ENCODE measurements at regions not wholly inside any gene's neighbourhood (a gene's known extent, or its start where the extent isn't known, plus 50 kb on each side); places are given as distances from the start of the nearest gene placed in this dataset.
A peak's percentile ranks its signal among the peaks of the same experiment; 100 is the strongest.

DNA sequence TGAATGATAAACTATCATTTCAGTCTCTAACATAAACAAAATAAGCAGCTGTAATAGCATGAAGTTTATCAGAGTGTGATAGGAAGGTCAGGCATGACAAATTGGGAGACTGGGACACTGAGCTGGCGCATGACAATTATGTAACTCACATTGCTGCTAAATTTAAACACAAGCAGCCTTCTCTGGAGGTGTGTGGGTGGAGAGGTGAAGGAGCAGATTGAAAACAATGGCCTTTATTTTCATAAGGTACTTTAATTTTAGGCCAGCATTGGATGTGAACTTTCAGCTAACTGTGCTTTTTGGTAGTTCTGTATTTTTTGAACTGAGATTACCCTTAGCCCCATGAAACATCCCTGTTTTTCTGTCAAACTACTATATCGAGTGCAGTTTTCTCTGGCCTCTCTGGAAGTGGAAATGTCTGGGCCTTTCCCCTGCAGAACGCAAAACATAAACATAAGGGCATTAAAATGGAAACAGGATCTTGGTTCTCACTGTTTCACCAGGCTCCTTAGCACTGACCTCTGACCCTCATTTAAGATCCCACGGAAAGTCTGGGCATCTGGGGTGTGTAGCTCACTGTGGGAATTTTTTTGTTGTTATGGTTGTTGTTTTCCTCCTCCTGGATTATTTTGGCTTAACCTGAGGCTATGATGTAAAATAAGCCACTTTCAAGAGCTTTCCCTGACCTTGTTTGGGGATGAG, 160.1 kb upstream of the DPH6 start:
- TF ChIP-seq, protein P1, sequence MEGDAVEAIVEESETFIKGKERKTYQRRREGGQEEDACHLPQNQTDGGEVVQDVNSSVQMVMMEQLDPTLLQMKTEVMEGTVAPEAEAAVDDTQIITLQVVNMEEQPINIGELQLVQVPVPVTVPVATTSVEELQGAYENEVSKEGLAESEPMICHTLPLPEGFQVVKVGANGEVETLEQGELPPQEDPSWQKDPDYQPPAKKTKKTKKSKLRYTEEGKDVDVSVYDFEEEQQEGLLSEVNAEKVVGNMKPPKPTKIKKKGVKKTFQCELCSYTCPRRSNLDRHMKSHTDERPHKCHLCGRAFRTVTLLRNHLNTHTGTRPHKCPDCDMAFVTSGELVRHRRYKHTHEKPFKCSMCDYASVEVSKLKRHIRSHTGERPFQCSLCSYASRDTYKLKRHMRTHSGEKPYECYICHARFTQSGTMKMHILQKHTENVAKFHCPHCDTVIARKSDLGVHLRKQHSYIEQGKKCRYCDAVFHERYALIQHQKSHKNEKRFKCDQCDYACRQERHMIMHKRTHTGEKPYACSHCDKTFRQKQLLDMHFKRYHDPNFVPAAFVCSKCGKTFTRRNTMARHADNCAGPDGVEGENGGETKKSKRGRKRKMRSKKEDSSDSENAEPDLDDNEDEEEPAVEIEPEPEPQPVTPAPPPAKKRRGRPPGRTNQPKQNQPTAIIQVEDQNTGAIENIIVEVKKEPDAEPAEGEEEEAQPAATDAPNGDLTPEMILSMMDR (conservative IDR thresholded peaks at IDR 0.05 in 1 of 2, IDR thresholded peaks at IDR 0.05 in 1 of 2; ENCODE audit: low read depth in 1 of 2, low read length in 2 of 2) = no peak
- no peak for TF ChIP-seq EZH2 (IDR thresholded peaks at IDR 0.05; ENCODE audit: low read length, missing control alignments)

GRCh38 chr15:35712956-35713355, 167.0 kb upstream of the DPH6 start:
- H3K27me3 ChIP-seq (ENCODE audit: control insufficient read depth, insufficient read depth, low read length) = no peaks in the 10 kb centered on the region
- no peak for TF ChIP-seq EZH2 (IDR thresholded peaks at IDR 0.05; ENCODE audit: low read length, missing control alignments)
- TF ChIP-seq, protein P1 (conservative IDR thresholded peaks at IDR 0.05 in 1 of 2, IDR thresholded peaks at IDR 0.05 in 1 of 2; ENCODE audit: low read depth in 1 of 2, low read length in 2 of 2) = no peak
- no peak overlapping the region for H3K4me2 ChIP-seq (ENCODE audit: extremely low read depth, insufficient read depth, low read length)
- DNase-seq (ENCODE audit: low read depth in 2 of 2) = no peak
- no peaks in the 10 kb centered on the region for H3K9me3 ChIP-seq (ENCODE audit: control insufficient read depth, insufficient read depth, low read depth, low read length)
- H3K4me3 ChIP-seq (replicated peaks in 1 of 4; ENCODE audit: control extremely low read depth in 1 of 4, insufficient read depth in 1 of 4, low read depth in 3 of 4, low read length in 4 of 4) = no peak overlapping the region
- H3K79me2 ChIP-seq (ENCODE audit: control insufficient read depth, insufficient read depth, low read length) = no peaks in the 10 kb centered on the region
- no peak overlapping the region for H2AFZ ChIP-seq (ENCODE audit: low read length)
- H3K27ac ChIP-seq (ENCODE audit: insufficient read depth, low read length) = no peak overlapping the region
- no peak overlapping the region for H3K9ac ChIP-seq (ENCODE audit: insufficient read depth, low read length)
- H4K20me1 ChIP-seq (ENCODE audit: control insufficient read depth, extremely low read depth, insufficient read depth, low read length) = no peaks in the 10 kb centered on the region
- H3K36me3 ChIP-seq (ENCODE audit: control insufficient read depth, insufficient read depth, low read length) = no peaks in the 10 kb centered on the region
- H3K4me1 ChIP-seq (ENCODE audit: control insufficient read depth, extremely low read depth, insufficient read depth, low read length) = no peaks in the 10 kb centered on the region

More for the DNA sequence above, 160.1 kb upstream of the DPH6 start:
- Histone ChIP-seq H3K79me2 (ENCODE audit: control insufficient read depth, insufficient read depth, low read length) (no peaks in the 10 kb centered on the region), H3K9me3 (ENCODE audit: control insufficient read depth, insufficient read depth, low read depth, low read length) (no peaks in the 10 kb centered on the region), H3K4me3 (replicated peaks in 1 of 4; ENCODE audit: control extremely low read depth in 1 of 4, insufficient read depth in 1 of 4, low read depth in 3 of 4, low read length in 4 of 4) (no peak overlapping the region), H3K27me3 (ENCODE audit: control insufficient read depth, insufficient read depth, low read length) (no peaks in the 10 kb centered on the region), H3K4me1 (ENCODE audit: control insufficient read depth, extremely low read depth, insufficient read depth, low read length) (peaks cover 11% of the 10 kb centered on the region), H3K4me2 (ENCODE audit: extremely low read depth, insufficient read depth, low read length) (peak overlapping the region; percentile 15), H3K9ac (ENCODE audit: insufficient read depth, low read length) (no peak overlapping the region), H3K27ac (ENCODE audit: insufficient read depth, low read length) (no peak overlapping the region), H4K20me1 (ENCODE audit: control insufficient read depth, extremely low read depth, insufficient read depth, low read length) (no peaks in the 10 kb centered on the region), H3K36me3 (ENCODE audit: control insufficient read depth, insufficient read depth, low read length) (no peaks in the 10 kb centered on the region), H2AFZ (ENCODE audit: low read length) (no peak overlapping the region)
- DNase-seq (ENCODE audit: low read depth in 2 of 2) = peak; percentile 30 to 82

- Histone ChIP-seq H3K27me3 (ENCODE audit: control insufficient read depth, insufficient read depth, low read length) (no peaks in the 10 kb centered on the region), H3K79me2 (ENCODE audit: control insufficient read depth, insufficient read depth, low read length) (no peaks in the 10 kb centered on the region), H3K4me1 (ENCODE audit: control insufficient read depth, extremely low read depth, insufficient read depth, low read length) (no peaks in the 10 kb centered on the region), H3K36me3 (ENCODE audit: control insufficient read depth, insufficient read depth, low read length) (no peaks in the 10 kb centered on the region), H3K4me2 (ENCODE audit: extremely low read depth, insufficient read depth, low read length) (no peak overlapping the region), H4K20me1 (ENCODE audit: control insufficient read depth, extremely low read depth, insufficient read depth, low read length) (no peaks in the 10 kb centered on the region), H2AFZ (ENCODE audit: low read length) (no peak overlapping the region), H3K9me3 (ENCODE audit: control insufficient read depth, insufficient read depth, low read depth, low read length) (no peaks in the 10 kb centered on the region), H3K27ac (ENCODE audit: insufficient read depth, low read length) (no peak overlapping the region), H3K4me3 (replicated peaks in 1 of 4; ENCODE audit: control extremely low read depth in 1 of 4, insufficient read depth in 1 of 4, low read depth in 3 of 4, low read length in 4 of 4) (no peak overlapping the region), H3K9ac (ENCODE audit: insufficient read depth, low read length) (no peak overlapping the region)
- TF ChIP-seq EZH2 (IDR thresholded peaks at IDR 0.05; ENCODE audit: low read length, missing control alignments) = no peak
- TF ChIP-seq, protein P1 (conservative IDR thresholded peaks at IDR 0.05 in 1 of 2, IDR thresholded peaks at IDR 0.05 in 1 of 2; ENCODE audit: low read depth in 1 of 2, low read length in 2 of 2) = no peak
- peak in 1 of 2 donors; percentile 94 for DNase-seq (ENCODE audit: low read depth in 2 of 2)
Observed at GRCh38 chr15:35713733-35714132, 167.8 kb upstream of the DPH6 start.
